ENCODE measurements at regions not wholly inside any gene's neighbourhood (a gene's known extent, or its start where the extent isn't known, plus 50 kb on each side); places are given as distances from the start of the nearest gene placed in this dataset.

DNA sequence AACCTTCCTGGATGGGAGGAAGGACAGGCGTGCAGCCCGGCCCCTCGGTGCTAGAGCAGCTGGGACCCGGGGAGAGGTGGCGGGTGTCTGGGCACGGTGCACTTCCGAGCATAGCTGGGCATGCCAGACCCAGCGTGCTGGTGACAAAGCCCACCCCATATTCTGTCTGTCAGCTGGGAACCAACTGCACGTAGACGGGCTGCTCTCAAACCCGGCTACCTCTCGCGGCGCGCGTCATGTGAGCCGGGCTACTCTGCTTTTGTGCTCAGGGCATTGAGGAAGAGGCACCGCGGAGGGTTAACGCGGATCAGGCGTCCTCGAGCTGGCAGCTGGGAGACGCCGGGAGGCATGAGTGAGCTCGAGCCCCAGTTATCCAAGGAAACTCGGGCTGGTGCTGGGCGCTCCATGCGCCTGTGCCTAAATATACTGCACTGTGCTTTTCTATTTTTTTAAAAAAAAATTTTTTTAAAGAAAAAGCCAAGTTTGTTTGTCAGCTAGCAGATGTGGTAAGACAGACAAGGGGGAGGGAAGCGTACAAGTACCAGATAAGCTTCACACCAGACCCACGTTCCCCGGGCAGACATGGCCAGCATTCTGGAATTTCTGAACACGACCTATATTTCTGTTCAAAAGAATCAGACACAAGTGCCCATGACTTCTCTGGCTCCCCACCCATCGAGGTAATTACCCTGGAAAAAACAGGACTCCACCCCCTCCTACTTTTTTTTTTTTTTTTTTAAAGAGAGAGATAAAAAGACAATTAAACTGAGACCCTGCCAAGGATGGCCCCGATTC lies 425.6 kb downstream of the SHANK2 start:
- no peaks in the 10 kb centered on the region for H3K27me3 ChIP-seq (ENCODE audit: insufficient read depth)
- H3K9me3 Mint-ChIP-seq = no peaks in the 10 kb centered on the region; the same call in 2 of the 3 replicates
- H3K4me3 ChIP-seq = no peak overlapping the region
- no peaks in the 10 kb centered on the region for H3F3A ChIP-seq (replicated peaks; ENCODE audit: low read depth)
- no peaks in the 10 kb centered on the region for H3K79me2 ChIP-seq (replicated peaks; ENCODE audit: insufficient read depth)
- H2AFZ ChIP-seq = no peak overlapping the region
- peak overlapping the region; percentile 27; the same call in 2 of the 3 replicates for H3K4me3 Mint-ChIP-seq
- no peaks in the 10 kb centered on the region; the same call in 1 of the 2 replicates for H4K20me1 ChIP-seq (replicated peaks; ENCODE audit: insufficient read depth)
- H3K4me2 ChIP-seq = no peak overlapping the region
- peaks cover 22% of the 10 kb centered on the region for H3K27me3 Mint-ChIP-seq (ENCODE audit: insufficient read depth, low read depth, poor library complexity)
- DNase-seq (ENCODE audit: low spot score) (peak; percentile 62), ATAC-seq (peak; percentile 82)
- no peaks in the 10 kb centered on the region; the same call in 1 of the 3 replicates for H3K36me3 Mint-ChIP-seq (ENCODE audit: low read depth)
- H3K27ac Mint-ChIP-seq = no peak overlapping the region
- H3K27ac ChIP-seq (ENCODE audit: low read depth) = 0 out of 2 replicates have a peak overlapping the region, but pooled peaks have one; percentile 32
- TF ChIP-seq, protein P1, sequence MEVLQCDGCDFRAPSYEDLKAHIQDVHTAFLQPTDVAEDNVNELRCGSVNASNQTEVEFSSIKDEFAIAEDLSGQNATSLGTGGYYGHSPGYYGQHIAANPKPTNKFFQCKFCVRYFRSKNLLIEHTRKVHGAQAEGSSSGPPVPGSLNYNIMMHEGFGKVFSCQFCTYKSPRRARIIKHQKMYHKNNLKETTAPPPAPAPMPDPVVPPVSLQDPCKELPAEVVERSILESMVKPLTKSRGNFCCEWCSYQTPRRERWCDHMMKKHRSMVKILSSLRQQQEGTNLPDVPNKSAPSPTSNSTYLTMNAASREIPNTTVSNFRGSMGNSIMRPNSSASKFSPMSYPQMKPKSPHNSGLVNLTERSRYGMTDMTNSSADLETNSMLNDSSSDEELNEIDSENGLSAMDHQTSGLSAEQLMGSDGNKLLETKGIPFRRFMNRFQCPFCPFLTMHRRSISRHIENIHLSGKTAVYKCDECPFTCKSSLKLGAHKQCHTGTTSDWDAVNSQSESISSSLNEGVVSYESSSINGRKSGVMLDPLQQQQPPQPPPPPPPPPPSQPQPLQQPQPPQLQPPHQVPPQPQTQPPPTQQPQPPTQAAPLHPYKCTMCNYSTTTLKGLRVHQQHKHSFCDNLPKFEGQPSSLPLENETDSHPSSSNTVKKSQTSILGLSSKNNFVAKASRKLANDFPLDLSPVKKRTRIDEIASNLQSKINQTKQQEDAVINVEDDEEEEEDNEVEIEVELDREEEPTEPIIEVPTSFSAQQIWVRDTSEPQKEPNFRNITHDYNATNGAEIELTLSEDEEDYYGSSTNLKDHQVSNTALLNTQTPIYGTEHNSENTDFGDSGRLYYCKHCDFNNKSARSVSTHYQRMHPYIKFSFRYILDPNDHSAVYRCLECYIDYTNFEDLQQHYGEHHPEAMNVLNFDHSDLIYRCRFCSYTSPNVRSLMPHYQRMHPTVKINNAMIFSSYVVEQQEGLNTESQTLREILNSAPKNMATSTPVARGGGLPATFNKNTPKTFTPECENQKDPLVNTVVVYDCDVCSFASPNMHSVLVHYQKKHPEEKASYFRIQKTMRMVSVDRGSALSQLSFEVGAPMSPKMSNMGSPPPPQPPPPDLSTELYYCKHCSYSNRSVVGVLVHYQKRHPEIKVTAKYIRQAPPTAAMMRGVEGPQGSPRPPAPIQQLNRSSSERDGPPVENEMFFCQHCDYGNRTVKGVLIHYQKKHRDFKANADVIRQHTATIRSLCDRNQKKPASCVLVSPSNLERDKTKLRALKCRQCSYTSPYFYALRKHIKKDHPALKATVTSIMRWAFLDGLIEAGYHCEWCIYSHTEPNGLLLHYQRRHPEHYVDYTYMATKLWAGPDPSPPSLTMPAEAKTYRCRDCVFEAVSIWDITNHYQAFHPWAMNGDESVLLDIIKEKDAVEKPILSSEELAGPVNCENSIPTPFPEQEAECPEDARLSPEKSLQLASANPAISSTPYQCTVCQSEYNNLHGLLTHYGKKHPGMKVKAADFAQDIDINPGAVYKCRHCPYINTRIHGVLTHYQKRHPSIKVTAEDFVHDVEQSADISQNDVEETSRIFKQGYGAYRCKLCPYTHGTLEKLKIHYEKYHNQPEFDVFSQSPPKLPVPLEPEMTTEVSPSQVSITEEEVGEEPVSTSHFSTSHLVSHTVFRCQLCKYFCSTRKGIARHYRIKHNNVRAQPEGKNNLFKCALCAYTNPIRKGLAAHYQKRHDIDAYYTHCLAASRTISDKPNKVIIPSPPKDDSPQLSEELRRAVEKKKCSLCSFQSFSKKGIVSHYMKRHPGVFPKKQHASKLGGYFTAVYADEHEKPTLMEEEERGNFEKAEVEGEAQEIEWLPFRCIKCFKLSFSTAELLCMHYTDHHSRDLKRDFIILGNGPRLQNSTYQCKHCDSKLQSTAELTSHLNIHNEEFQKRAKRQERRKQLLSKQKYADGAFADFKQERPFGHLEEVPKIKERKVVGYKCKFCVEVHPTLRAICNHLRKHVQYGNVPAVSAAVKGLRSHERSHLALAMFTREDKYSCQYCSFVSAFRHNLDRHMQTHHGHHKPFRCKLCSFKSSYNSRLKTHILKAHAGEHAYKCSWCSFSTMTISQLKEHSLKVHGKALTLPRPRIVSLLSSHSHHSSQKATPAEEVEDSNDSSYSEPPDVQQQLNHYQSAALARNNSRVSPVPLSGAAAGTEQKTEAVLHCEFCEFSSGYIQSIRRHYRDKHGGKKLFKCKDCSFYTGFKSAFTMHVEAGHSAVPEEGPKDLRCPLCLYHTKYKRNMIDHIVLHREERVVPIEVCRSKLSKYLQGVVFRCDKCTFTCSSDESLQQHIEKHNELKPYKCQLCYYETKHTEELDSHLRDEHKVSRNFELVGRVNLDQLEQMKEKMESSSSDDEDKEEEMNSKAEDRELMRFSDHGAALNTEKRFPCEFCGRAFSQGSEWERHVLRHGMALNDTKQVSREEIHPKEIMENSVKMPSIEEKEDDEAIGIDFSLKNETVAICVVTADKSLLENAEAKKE (CRISPR knock-in tag; IDR thresholded peaks at IDR 0.05) = no peak
- TF ChIP-seq ZNF331 (CRISPR knock-in tag; IDR thresholded peaks at IDR 0.05; ENCODE audit: low read depth) (no peak), NANOG (IDR thresholded peaks at IDR 0.05; ENCODE audit: borderline replicate concordance) (no peak), EZH2phosphoT487 (IDR thresholded peaks at IDR 0.05; ENCODE audit: unreplicated experiment) (no peak)
- TF ChIP-seq, protein P2, sequence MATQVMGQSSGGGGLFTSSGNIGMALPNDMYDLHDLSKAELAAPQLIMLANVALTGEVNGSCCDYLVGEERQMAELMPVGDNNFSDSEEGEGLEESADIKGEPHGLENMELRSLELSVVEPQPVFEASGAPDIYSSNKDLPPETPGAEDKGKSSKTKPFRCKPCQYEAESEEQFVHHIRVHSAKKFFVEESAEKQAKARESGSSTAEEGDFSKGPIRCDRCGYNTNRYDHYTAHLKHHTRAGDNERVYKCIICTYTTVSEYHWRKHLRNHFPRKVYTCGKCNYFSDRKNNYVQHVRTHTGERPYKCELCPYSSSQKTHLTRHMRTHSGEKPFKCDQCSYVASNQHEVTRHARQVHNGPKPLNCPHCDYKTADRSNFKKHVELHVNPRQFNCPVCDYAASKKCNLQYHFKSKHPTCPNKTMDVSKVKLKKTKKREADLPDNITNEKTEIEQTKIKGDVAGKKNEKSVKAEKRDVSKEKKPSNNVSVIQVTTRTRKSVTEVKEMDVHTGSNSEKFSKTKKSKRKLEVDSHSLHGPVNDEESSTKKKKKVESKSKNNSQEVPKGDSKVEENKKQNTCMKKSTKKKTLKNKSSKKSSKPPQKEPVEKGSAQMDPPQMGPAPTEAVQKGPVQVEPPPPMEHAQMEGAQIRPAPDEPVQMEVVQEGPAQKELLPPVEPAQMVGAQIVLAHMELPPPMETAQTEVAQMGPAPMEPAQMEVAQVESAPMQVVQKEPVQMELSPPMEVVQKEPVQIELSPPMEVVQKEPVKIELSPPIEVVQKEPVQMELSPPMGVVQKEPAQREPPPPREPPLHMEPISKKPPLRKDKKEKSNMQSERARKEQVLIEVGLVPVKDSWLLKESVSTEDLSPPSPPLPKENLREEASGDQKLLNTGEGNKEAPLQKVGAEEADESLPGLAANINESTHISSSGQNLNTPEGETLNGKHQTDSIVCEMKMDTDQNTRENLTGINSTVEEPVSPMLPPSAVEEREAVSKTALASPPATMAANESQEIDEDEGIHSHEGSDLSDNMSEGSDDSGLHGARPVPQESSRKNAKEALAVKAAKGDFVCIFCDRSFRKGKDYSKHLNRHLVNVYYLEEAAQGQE (IDR thresholded peaks at IDR 0.05; ENCODE audit: unreplicated experiment) = no peak
- H3K36me3 ChIP-seq (ENCODE audit: insufficient read depth) = no peaks in the 10 kb centered on the region
- peaks cover 52% of the 10 kb centered on the region for H3K4me1 Mint-ChIP-seq
- no peaks in the 10 kb centered on the region for H3K9me2 ChIP-seq (ENCODE audit: insufficient read depth)
- H3K4me1 ChIP-seq (ENCODE audit: insufficient read depth) = 0 out of 2 replicates have a peak, but pooled peaks cover 5% of the 10 kb centered on the region

All from GM23338 (cell line).